ENCODE measurements at regions not wholly inside any gene's neighbourhood (a gene's known extent, or its start where the extent isn't known, plus 50 kb on each side); places are given as distances from the start of the nearest gene placed in this dataset.

GRCh38 chr20:22524393-22525015 is 59.9 kb downstream of the FOXA2 start:
- TF ChIP-seq REST (IDR thresholded peaks at IDR 0.05; ENCODE audit: borderline replicate concordance) (no peak), REST (CRISPR knock-in tag; IDR thresholded peaks at IDR 0.05; ENCODE audit: low read depth) (no peak), ZFP91 (CRISPR knock-in tag; IDR thresholded peaks at IDR 0.05) (no peak), CTCF (IDR thresholded peaks at IDR 0.05 in 2 of 3, conservative IDR thresholded peaks at IDR 0.05 in 1 of 3; ENCODE audit: insufficient read depth in 2 of 3, low read depth in 1 of 3, low read length in 3 of 3) (no peak), USF2 (CRISPR knock-in tag; IDR thresholded peaks at IDR 0.05) (no peak), POLR2AphosphoS5 (IDR thresholded peaks at IDR 0.05; ENCODE audit: control insufficient read depth, insufficient read depth, low read depth, low read length) (no peak), ZNF668 (CRISPR knock-in tag; IDR thresholded peaks at IDR 0.05) (no peak), EP300 (IDR thresholded peaks at IDR 0.05; ENCODE audit: low read length) (no peak), FOSL1 (tag; conservative IDR thresholded peaks at IDR 0.05) (no peak), CREM (IDR thresholded peaks at IDR 0.05; ENCODE audit: low read depth) (no peak), ATF2 (CRISPR knock-in tag; IDR thresholded peaks at IDR 0.05) (no peak), ZEB2 (IDR thresholded peaks at IDR 0.05) (no peak), E2F5 (CRISPR knock-in tag; IDR thresholded peaks at IDR 0.05) (no peak)

Data from K562 (cell line).